T47D (cell line): ENCODE measurements at regions not wholly inside any gene's neighbourhood (a gene's known extent, or its start where the extent isn't known, plus 50 kb on each side); places are given as distances from the start of the nearest gene placed in this dataset.
"Not testable (repeated sequence)": the region's sequence is repeated elsewhere in the genome, so short reads cannot be mapped to it uniquely, and the experiment has no call there.

Experiments
- DNase-seq, 2 experiments: peaks; one replicate each; pipeline versions ENCODE4 v3.0.0 to v3.0.0-alpha.2; 2011 to 2012; ENCODE audit warnings: low read depth in 1 of 2, low spot score in 1 of 2
- JUND ChIP-seq: IDR thresholded peaks from 2 replicates; pipeline ENCODE4 v1.6.1; 2012; ENCODE audit warnings: low read depth
- in situ Hi-C: cut with HindIII; loops from 2 replicates; pipeline ENCODE4 v1.10.0; 2016; ENCODE audit warnings: low sequenced_read_pairs, low pct_unique_long_range_greater_than_20kb

GRCh38 chr5:34449639-34450038 is 206.5 kb upstream of the RAI14 start:
- no peak for TF ChIP-seq JUND
- DNase-seq, result no peak
- in situ Hi-C loops, result no loop called here

GRCh38 chr5:34450338-34450737 is 205.8 kb upstream of the RAI14 start:
- DNase-seq, result peak in 1 of 2 experiments; percentile 68
- TF ChIP-seq JUND, result no peak
- in situ Hi-C loops, result no loop called here

- peak; percentile 25 to 81 for DNase-seq
- in situ Hi-C loops, result no loop called here
- no peak for TF ChIP-seq JUND
Observed at GRCh38 chr5:34452170-34452828, 203.8 kb upstream of the RAI14 start.

GRCh38 chr5:34455098-34455497 is 201.0 kb upstream of the RAI14 start:
- in situ Hi-C loops, result no loop called here
- no peak for DNase-seq
- no peak for TF ChIP-seq JUND

GRCh38 chr5:34459908-34460307 is 196.2 kb upstream of the RAI14 start:
- no peak for TF ChIP-seq JUND
- peak in 1 of 2 experiments; percentile 36 for DNase-seq
- in situ Hi-C loops, result no loop called here

- in situ Hi-C loops, result no loop called here
- no peak for TF ChIP-seq JUND
- DNase-seq, result no peak
Observed at GRCh38 chr5:34460496-34460895, 195.6 kb upstream of the RAI14 start.

GRCh38 chr5:34464829-34465228 is 191.3 kb upstream of the RAI14 start:
- TF ChIP-seq JUND, result no peak
- in situ Hi-C loops, result no loop called here
- peak in 1 of 2 experiments; percentile 75 for DNase-seq

- peak in 1 of 2 experiments; percentile 77 for DNase-seq
- in situ Hi-C loops, result not testable (repeated sequence)
Observed at GRCh38 chr5:34465301-34465700, 190.8 kb upstream of the RAI14 start.

GRCh38 chr5:34466519-34467388 is 189.4 kb upstream of the RAI14 start:
- in situ Hi-C loops, DNase-seq: not testable (repeated sequence)

- DNase-seq, result no peak
- TF ChIP-seq JUND, result no peak
- in situ Hi-C loops, result no loop called here
Observed at GRCh38 chr5:34467436-34467835, 188.7 kb upstream of the RAI14 start.

GRCh38 chr5:34467984-34468383 is 188.1 kb upstream of the RAI14 start:
- in situ Hi-C loops, DNase-seq: not testable (repeated sequence)

GRCh38 chr5:34469971-34470370 is 186.2 kb upstream of the RAI14 start:
- in situ Hi-C loops, result no loop called here

GRCh38 chr5:34474573-34475021 is 181.5 kb upstream of the RAI14 start:
- peak in 1 of 2 experiments; percentile 73 for DNase-seq
- TF ChIP-seq JUND, result no peak
- in situ Hi-C loops, result no loop called here

More at GRCh38 chr5:34469971-34470370, 186.2 kb upstream of the RAI14 start:
- no peak for TF ChIP-seq JUND
- no peak for DNase-seq
